ENCODE measurements at regions not wholly inside any gene's neighbourhood (a gene's known extent, or its start where the extent isn't known, plus 50 kb on each side); places are given as distances from the start of the nearest gene placed in this dataset.

DNA sequence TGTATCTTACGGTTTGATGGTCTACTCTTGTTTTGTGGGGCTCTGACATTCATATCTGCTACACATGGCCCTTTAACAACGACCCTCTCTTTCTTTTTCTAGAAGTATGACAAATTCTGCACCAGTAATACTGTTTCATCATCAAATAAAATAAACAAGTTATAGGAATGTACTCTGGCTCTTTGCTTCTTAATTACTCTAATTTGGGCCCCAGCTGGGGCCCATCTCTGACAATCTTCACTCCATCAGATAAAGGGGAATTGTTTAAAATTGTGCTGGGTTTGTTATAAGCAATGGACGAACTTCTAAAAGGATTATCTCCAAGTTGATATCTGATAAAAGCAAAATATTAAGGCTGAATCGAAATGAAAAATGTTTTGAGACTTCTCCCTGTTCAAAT, 343.6 kb upstream of the JAG1 start:
- Mint-ChIP-seq H3K36me3 (no peaks in the 10 kb centered on the region), H3K9me3 (no peaks in the 10 kb centered on the region), H3K4me3 (no peak overlapping the region), H3K27me3 (ENCODE audit: low read depth) (no peaks in the 10 kb centered on the region), H3K4me1 (peaks cover 6% of the 10 kb centered on the region), H3K27ac (no peak overlapping the region)
- ATAC-seq: no peak
- POLR2A ChIA-PET: interaction anchor here (0.6 kb wide), 1 partner anchor 60 kb away, joined by 8 read pairs; no protein-coding TSS in a partner anchor
- no peak for DNase-seq (ENCODE audit: low spot score)
- CTCF ChIA-PET: no interaction called here
- no peak for TF ChIP-seq ESRRA (CRISPR knock-in tag; IDR thresholded peaks at IDR 0.05; ENCODE audit: borderline replicate concordance)
- TF ChIP-seq, protein P1, sequence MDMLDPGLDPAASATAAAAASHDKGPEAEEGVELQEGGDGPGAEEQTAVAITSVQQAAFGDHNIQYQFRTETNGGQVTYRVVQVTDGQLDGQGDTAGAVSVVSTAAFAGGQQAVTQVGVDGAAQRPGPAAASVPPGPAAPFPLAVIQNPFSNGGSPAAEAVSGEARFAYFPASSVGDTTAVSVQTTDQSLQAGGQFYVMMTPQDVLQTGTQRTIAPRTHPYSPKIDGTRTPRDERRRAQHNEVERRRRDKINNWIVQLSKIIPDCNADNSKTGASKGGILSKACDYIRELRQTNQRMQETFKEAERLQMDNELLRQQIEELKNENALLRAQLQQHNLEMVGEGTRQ (CRISPR knock-in tag; IDR thresholded peaks at IDR 0.05): no peak
- no peak for TF ChIP-seq GABPB1 (CRISPR knock-in tag; IDR thresholded peaks at IDR 0.05)
- TF ChIP-seq, protein P2, sequence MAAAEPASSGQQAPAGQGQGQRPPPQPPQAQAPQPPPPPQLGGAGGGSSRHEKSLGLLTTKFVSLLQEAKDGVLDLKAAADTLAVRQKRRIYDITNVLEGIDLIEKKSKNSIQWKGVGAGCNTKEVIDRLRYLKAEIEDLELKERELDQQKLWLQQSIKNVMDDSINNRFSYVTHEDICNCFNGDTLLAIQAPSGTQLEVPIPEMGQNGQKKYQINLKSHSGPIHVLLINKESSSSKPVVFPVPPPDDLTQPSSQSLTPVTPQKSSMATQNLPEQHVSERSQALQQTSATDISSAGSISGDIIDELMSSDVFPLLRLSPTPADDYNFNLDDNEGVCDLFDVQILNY (CRISPR knock-in tag; IDR thresholded peaks at IDR 0.05): no peak
- TF ChIP-seq, protein P3, sequence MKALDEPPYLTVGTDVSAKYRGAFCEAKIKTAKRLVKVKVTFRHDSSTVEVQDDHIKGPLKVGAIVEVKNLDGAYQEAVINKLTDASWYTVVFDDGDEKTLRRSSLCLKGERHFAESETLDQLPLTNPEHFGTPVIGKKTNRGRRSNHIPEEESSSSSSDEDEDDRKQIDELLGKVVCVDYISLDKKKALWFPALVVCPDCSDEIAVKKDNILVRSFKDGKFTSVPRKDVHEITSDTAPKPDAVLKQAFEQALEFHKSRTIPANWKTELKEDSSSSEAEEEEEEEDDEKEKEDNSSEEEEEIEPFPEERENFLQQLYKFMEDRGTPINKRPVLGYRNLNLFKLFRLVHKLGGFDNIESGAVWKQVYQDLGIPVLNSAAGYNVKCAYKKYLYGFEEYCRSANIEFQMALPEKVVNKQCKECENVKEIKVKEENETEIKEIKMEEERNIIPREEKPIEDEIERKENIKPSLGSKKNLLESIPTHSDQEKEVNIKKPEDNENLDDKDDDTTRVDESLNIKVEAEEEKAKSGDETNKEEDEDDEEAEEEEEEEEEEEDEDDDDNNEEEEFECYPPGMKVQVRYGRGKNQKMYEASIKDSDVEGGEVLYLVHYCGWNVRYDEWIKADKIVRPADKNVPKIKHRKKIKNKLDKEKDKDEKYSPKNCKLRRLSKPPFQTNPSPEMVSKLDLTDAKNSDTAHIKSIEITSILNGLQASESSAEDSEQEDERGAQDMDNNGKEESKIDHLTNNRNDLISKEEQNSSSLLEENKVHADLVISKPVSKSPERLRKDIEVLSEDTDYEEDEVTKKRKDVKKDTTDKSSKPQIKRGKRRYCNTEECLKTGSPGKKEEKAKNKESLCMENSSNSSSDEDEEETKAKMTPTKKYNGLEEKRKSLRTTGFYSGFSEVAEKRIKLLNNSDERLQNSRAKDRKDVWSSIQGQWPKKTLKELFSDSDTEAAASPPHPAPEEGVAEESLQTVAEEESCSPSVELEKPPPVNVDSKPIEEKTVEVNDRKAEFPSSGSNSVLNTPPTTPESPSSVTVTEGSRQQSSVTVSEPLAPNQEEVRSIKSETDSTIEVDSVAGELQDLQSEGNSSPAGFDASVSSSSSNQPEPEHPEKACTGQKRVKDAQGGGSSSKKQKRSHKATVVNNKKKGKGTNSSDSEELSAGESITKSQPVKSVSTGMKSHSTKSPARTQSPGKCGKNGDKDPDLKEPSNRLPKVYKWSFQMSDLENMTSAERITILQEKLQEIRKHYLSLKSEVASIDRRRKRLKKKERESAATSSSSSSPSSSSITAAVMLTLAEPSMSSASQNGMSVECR (CRISPR knock-in tag; IDR thresholded peaks at IDR 0.05; ENCODE audit: borderline replicate concordance): no peak
- no peak for TF ChIP-seq MXD4 (CRISPR knock-in tag; IDR thresholded peaks at IDR 0.05; ENCODE audit: borderline replicate concordance)
- no peak for TF ChIP-seq KAT7 (CRISPR knock-in tag; IDR thresholded peaks at IDR 0.05; ENCODE audit: borderline replicate concordance)
- TF ChIP-seq EMX1 (CRISPR knock-in tag; IDR thresholded peaks at IDR 0.05): no peak
- no peak for TF ChIP-seq ZNF121 (CRISPR knock-in tag; IDR thresholded peaks at IDR 0.05)
- no peak for TF ChIP-seq NR1H2 (CRISPR knock-in tag; IDR thresholded peaks at IDR 0.05)
- no peak for TF ChIP-seq ZNF423 (CRISPR knock-in tag; IDR thresholded peaks at IDR 0.05)
- TF ChIP-seq TEAD1 (CRISPR knock-in tag; IDR thresholded peaks at IDR 0.05): no peak
- TF ChIP-seq, protein P4, sequence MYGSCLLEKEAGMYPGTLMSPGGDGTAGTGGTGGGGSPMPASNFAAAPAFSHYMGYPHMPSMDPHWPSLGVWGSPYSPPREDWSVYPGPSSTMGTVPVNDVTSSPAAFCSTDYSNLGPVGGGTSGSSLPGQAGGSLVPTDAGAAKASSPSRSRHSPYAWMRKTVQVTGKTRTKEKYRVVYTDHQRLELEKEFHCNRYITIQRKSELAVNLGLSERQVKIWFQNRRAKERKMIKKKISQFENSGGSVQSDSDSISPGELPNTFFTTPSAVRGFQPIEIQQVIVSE (CRISPR knock-in tag; IDR thresholded peaks at IDR 0.05; ENCODE audit: borderline replicate concordance): no peak
- TF ChIP-seq, protein P5, sequence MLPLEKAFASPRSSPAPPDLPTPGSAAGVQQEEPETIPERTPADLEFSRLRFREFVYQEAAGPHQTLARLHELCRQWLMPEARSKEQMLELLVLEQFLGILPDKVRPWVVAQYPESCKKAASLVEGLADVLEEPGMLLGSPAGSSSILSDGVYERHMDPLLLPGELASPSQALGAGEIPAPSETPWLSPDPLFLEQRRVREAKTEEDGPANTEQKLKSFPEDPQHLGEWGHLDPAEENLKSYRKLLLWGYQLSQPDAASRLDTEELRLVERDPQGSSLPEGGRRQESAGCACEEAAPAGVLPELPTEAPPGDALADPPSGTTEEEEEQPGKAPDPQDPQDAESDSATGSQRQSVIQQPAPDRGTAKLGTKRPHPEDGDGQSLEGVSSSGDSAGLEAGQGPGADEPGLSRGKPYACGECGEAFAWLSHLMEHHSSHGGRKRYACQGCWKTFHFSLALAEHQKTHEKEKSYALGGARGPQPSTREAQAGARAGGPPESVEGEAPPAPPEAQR (CRISPR knock-in tag; IDR thresholded peaks at IDR 0.05): no peak
- TF ChIP-seq, protein P6, sequence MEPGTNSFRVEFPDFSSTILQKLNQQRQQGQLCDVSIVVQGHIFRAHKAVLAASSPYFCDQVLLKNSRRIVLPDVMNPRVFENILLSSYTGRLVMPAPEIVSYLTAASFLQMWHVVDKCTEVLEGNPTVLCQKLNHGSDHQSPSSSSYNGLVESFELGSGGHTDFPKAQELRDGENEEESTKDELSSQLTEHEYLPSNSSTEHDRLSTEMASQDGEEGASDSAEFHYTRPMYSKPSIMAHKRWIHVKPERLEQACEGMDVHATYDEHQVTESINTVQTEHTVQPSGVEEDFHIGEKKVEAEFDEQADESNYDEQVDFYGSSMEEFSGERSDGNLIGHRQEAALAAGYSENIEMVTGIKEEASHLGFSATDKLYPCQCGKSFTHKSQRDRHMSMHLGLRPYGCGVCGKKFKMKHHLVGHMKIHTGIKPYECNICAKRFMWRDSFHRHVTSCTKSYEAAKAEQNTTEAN (CRISPR knock-in tag; IDR thresholded peaks at IDR 0.05): no peak
- TF ChIP-seq, protein P7, sequence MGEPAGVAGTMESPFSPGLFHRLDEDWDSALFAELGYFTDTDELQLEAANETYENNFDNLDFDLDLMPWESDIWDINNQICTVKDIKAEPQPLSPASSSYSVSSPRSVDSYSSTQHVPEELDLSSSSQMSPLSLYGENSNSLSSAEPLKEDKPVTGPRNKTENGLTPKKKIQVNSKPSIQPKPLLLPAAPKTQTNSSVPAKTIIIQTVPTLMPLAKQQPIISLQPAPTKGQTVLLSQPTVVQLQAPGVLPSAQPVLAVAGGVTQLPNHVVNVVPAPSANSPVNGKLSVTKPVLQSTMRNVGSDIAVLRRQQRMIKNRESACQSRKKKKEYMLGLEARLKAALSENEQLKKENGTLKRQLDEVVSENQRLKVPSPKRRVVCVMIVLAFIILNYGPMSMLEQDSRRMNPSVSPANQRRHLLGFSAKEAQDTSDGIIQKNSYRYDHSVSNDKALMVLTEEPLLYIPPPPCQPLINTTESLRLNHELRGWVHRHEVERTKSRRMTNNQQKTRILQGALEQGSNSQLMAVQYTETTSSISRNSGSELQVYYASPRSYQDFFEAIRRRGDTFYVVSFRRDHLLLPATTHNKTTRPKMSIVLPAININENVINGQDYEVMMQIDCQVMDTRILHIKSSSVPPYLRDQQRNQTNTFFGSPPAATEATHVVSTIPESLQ (CRISPR knock-in tag; IDR thresholded peaks at IDR 0.05): no peak
- no peak for TF ChIP-seq OVOL2 (CRISPR knock-in tag; IDR thresholded peaks at IDR 0.05; ENCODE audit: borderline replicate concordance)
